H7 (cell line): ENCODE measurements at regions not wholly inside any gene's neighbourhood (a gene's known extent, or its start where the extent isn't known, plus 50 kb on each side); places are given as distances from the start of the nearest gene placed in this dataset.

ENCODE experiments used
- DNase-seq: peaks from one replicate; pipeline ENCODE4 v3.0.0; 2012
- H3K27me3 ChIP-seq: 2 replicates; pipeline ENCODE4 v1.6.0; 2011; ENCODE audit warnings: mild to moderate bottlenecking, low read length; ENCODE audit not compliant: control insufficient read depth, insufficient read depth
- H3K36me3 ChIP-seq: replicated peaks from 2 replicates; pipeline ENCODE4 v1.5.1; 2011; ENCODE audit warnings: low read length; ENCODE audit not compliant: control insufficient read depth, insufficient read depth
- H3K4me3 ChIP-seq: 2 replicates; pipeline ENCODE4 v1.5.1; 2011; ENCODE audit warnings: low read depth, mild to moderate bottlenecking, control low read depth, low read length, moderate library complexity; ENCODE audit not compliant: insufficient read depth

DNA sequence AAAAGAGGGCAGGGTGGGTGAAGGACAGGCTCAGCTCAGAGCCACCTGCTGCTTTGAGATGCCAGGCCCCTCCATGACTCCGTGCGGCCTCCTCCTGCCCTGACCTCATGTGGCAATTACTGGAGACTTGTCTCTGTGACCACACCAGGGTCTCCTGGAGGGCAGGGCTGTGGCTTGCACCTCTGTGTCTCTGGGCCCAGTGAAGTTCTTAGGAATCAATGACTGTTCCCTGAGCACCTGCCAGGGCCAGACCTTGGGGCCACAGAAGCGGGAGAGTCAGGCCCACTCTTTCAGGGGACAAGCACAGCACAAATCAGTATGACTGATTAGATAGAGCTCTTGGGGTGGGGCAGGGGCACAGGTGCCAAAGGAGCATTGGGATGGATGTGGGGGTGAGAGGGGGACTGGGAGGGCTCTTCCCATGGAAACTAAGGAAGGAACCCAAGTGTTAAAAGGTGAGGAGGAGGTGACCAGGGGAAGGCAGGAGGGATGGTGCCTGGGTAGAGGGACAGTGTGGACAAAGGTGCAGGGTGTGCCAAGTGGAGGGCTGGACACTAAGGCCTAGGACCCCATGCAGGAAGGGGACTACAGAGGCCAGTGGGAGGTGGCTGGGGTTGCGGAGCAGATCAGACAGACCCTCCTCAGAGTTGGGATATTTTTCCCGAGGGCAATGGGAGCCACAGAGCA, 77.3 kb upstream of the SHISAL1 start:
- Histone ChIP-seq H3K27me3 (no peaks in the 10 kb centered on the region), H3K4me3 (no peak overlapping the region), H3K36me3 (no peaks in the 10 kb centered on the region)
- DNase-seq, result no peak

DNA sequence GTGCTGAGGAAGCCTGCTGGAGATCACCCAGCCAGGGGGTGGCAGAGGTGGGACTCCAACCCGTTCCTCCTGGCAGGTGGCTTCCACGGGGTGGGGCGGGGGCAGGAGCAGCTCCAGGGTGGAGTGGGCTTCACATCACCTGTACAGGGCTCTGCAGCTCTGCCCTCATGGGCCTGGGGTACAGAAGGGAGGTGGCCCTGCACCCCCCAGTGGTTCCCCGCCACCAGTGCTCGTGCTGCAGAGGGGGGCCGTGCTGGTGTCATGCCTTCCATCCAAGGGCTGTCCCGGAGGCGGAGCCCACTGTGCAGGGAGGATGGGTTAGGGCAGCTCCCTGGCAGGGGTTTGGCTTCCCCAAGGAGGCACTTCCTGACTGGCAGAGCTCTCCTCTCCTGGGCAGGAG, 76.4 kb upstream of the SHISAL1 start:
- Histone ChIP-seq H3K4me3 (no peak overlapping the region), H3K27me3 (no peaks in the 10 kb centered on the region), H3K36me3 (no peaks in the 10 kb centered on the region)
- peak; percentile 69 for DNase-seq

DNA sequence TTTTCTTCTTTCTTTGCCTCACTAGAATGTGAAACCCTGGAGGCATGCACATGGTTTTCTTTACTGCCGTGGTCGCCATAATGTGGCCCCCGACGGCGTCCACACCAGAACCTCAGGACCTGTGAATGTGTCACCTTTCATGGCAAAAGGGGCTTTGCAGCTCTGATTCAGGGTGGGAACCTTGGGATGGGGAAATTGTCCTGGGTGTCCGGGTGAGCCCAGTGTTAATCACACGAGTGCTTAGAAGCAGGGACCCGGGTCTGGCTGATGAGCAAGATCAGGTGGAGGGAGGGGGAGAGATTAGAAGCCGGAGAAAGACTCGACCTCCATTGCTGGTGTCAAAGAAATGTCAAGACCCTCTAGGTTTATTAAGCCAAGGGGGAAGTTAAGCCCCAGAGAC, 74.7 kb upstream of the SHISAL1 start:
- no peak for DNase-seq
- no peaks in the 10 kb centered on the region for H3K27me3 ChIP-seq
- H3K4me3 ChIP-seq, result no peak overlapping the region
- no peaks in the 10 kb centered on the region for H3K36me3 ChIP-seq

DNA sequence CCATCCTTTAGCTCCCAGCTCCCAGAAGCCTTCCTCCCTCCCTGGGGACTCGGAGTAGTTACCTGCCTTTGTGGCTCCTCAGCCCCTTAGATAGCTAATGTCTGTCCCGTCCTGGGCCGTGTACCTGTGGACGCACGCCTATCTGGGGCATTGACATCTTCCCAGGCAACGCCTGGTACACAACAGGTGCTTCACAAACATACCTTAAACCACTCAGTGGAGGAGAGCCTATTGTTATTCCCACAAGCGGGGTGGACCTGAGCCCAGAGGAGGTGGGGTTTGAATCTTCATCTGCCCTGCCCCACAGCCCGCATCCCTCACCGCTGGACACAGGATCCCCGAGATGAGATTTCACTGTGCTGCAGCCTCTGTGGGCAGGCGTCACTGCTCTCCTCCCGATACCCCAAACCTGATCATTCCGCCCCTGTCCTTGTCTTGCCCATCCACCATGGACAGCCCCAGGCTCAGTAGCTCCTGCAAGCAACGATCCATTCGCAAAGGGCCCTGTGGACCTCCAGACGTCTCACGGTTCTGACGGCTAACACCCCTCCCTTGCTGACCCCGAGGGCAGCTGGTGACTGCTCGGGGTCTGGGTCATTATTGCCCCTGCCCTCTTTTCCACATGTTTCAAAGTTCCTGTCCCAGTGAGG, 73.8 kb upstream of the SHISAL1 start:
- peak; percentile 68 for DNase-seq
- Histone ChIP-seq H3K36me3 (no peaks in the 10 kb centered on the region), H3K27me3 (no peaks in the 10 kb centered on the region), H3K4me3 (no peak overlapping the region)

DNA sequence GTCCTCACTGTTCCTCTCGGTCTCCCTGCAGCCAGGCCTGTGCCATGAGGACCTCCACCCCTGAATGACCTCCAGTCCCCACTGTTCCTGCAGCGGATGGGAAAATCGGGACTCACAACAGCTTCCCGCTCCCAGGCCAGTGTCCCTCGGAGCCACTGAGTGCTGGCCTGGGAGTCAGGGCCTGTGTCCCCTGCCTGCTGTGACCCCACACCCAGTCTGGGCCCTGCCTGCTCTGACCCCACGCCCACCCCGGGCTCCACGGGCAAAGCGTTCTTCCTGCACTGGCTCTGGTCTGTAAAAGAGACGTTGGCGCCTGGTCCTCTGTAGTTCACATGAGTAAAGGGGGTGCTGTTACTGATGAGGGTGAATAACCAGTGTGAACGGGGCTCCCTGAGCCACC, 73.0 kb upstream of the SHISAL1 start:
- Histone ChIP-seq H3K27me3 (no peaks in the 10 kb centered on the region), H3K4me3 (no peak overlapping the region), H3K36me3 (no peaks in the 10 kb centered on the region)
- DNase-seq, result peak; percentile 44

DNA sequence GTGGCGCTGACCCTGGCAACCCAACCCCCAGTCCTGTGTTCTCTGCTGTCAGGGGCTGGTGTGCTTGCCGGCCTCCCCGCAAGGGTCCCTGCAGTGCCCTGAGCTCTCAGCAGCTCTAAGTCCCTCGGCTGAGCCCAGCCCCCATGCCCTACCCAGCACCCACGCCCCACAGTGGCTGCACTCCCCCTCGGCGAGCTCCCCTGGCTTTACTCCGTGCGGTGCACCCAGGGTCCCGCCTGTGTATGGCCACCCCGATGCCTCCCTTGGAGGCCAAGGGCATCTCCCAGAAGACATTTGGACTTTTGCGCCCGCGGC, 72.5 kb upstream of the SHISAL1 start:
- Histone ChIP-seq H3K36me3 (no peaks in the 10 kb centered on the region), H3K4me3 (no peak overlapping the region), H3K27me3 (no peaks in the 10 kb centered on the region)
- peak; percentile 61 for DNase-seq

DNA sequence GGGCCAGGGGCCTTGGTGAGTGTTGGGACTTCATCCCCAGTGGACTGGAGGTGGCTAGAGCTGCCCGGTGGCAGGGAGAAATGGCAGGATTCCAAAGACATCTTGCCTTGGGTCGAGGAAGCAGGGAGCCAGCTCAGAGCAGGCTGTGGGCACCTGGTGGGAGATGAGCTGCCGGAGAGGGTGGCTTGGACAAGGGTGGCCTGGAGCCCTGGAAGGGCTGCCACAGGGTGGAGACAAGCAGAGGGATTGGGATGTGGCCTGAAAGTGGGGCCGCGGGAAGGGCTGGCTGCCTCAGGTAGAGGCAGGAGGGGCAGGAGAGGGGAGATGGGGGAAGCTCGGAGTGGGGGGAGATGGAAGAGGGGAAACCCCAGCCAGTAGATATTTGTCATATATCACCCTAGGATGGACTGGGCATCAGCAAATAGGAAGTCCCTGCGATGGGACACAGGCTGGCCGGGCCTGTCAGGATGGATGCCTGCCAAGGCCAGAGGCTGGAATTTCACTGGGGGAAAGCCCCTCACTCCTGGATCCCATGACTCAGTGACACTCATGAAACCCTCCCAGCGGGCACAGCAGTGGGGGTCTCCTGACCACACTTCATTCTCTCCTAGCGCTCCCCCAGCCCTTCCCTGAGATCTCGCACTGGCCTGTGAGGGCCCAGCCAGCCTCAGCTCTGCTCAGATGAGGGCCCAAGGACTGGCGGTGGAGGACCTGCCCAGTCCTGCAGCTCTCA, 72.0 kb upstream of the SHISAL1 start:
- Histone ChIP-seq H3K36me3 (no peaks in the 10 kb centered on the region), H3K27me3 (no peaks in the 10 kb centered on the region), H3K4me3 (no peak overlapping the region)
- peak; percentile 38 for DNase-seq

DNA sequence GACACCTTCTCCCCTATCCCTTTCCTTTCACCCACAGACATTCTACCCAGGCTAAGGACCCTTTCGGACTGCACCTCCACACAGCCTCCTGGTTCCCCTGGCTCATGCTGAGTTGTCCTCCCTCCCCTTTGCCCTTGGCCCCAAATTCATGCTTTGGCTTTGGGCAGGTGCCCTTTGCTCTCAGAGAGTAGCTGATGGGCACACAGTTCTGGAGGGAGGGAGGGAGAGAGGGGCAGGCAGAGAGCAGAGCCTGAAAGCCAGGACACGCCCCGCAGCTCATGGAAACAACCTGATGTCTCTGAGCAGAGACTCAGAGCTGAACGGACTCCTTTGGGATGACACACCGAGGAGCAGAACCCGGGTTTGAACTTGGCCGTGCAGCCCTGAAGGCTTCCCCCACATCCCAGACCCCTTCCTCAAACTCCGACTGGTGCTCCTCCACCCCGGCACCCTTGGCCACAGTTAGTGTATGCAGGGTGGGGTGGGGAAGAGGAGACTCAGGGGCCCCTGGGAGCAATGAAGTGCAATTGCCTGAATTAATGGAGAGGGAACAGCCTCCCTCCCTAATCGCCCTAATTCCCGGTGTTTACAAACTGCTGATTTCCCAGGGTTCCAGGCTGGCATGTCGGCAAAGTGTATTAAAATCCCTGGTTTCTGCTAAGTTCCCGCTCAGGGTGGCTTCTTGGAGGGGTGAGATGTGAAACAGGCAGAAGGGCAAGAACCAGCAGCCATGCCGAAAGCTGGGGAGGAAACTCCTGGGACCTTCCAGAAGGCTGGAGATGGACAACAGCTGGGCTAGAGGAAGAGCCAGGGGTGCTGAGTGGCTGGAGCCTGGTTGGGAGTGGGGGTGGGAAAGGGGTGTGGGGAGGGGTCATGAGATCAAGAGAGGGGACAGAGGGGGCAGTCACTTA, 71.2 kb upstream of the SHISAL1 start:
- no peak for DNase-seq
- no peaks in the 10 kb centered on the region for H3K36me3 ChIP-seq
- no peaks in the 10 kb centered on the region for H3K27me3 ChIP-seq
- no peak overlapping the region for H3K4me3 ChIP-seq

DNA sequence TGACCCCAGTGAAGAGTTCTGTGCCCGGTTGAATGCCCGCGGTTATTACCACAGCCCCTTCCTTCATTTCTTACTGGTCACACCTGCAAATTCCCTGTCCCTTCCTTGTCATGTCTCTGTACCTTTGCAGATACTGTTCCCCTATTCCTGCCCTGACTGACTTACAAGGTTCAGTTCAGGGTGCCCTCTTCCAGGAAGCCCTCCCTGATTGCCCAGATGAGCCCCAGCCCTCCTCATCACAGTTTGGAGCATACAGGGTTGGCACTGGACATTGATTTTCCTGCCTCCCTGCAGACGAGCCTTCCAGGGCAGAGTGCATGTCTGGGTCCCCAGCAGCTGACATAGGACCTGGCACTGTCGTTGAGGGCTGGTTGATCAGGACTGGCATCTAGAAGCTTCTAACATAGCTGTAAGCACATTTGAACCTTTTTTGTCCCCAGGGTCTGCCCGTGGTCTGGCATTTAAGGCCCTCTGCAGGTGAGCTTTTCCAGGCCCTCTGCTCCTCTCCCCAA, 70.4 kb upstream of the SHISAL1 start:
- H3K27me3 ChIP-seq, result no peaks in the 10 kb centered on the region
- H3K36me3 ChIP-seq, result no peaks in the 10 kb centered on the region
- no peak overlapping the region for H3K4me3 ChIP-seq
- DNase-seq, result no peak

DNA sequence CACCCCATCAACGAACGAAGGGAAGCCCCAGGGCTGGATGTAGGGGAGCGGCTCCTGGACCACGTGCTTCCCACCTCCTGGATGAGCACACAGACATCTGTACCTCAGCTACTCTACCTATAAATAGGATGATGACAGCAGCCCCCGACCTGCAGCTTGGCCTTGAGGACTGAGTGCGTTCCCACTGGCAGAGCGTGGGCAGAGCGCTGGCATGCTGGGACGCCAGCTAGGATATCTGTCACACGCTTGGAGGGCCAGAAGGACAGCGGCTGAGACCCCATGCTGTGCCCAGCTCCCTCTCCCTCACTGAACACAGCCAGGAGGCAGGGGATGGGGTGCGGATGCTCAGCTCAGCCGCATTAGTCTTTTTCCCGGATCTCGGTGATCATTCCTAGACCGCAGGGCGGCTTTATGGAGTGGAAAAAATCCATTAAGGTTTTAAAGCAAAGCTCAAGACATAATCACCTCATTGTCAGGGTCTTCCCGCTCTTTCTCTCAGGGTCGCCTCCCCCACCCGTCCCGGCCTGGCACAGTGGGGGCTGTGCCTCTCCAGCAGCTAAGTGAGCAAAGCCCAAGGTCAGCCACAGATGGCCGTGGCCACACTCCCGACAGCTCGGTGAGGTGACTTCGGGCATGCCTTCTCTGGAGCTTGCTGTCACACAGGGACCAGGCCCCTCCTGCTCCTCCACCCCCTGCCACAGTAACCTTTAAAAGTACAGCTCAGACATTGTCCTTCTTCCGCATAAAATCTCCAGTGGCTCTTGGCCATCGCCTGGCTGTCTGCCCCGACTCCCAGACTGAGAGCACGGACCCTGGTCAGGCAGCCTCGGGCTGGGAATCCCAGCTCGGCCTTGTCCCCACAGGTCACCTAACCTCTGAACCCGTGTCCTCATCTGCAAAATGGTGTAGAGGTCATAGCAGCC, 69.6 kb upstream of the SHISAL1 start:
- no peaks in the 10 kb centered on the region for H3K36me3 ChIP-seq
- no peaks in the 10 kb centered on the region for H3K27me3 ChIP-seq
- peak; percentile 48 for DNase-seq
- H3K4me3 ChIP-seq, result no peak overlapping the region

DNA sequence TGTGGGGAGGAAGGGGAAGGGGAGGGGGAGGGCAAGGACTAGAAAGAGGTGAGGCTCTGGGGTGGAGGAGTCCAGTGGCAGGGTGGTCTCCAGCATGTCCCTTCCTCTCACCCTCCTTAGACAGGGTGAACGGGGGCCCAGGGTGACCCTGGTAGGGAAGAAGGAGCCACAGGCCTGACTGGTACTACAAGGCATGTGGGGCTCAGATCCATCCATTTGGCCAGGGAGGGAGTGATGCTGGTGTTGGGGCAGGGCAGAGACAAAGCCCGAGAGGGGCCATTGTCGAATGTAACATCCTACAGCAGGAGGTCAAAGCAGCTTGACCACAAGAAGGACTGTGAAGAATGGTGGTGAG, 69.0 kb upstream of the SHISAL1 start:
- Histone ChIP-seq H3K4me3 (no peak overlapping the region), H3K27me3 (no peaks in the 10 kb centered on the region), H3K36me3 (no peaks in the 10 kb centered on the region)
- no peak for DNase-seq

DNA sequence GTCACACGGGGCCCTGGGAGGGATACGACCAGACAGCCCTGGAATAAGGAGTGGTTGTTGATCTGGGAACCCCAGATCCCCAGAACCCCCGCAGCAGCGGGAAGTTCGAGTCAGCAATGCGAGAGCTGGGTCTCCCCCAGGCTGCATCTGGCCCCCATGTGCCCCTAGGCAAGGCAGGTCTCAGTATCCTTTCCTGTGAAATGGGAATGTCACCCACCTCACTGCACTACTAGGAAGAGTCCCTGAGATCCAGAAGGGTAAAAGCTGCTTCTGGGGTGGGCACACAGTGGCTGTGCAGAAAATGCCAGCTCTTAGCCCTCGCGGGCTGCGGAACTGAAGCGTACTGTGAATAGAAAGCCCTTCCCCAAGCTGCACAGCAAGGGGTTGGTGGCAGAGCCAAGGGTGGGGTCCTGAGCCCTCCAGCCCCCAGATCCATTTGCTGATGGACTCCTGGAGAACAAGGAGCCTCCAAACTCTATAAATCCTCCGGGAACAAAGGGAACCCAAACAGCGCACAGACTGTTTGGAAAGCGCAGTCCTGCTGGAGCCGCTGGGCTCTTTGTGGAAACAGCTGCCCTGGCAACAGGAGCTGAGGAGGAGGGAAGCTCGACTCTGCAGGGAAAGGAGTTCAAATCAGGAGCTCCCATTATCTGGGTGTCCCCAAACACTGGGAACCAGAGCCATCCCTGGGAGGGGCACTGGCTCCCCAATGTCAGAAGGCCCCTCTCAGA, 68.2 kb upstream of the SHISAL1 start:
- Histone ChIP-seq H3K4me3 (no peak overlapping the region), H3K36me3 (no peaks in the 10 kb centered on the region), H3K27me3 (no peaks in the 10 kb centered on the region)
- DNase-seq, result no peak
